ENCODE measurements at regions not wholly inside any gene's neighbourhood (a gene's known extent, or its start where the extent isn't known, plus 50 kb on each side); places are given as distances from the start of the nearest gene placed in this dataset.
"Not testable (repeated sequence)": the region's sequence is repeated elsewhere in the genome, so short reads cannot be mapped to it uniquely, and the experiment has no call there.

GRCh38 chr13:84616864-84617263, 734.6 kb upstream of the SLITRK1 start:
- no peaks in the 10 kb centered on the region for H3K27me3 ChIP-seq (ENCODE audit: control insufficient read depth, insufficient read depth, low read length)
- no peak for DNase-seq

DNA sequence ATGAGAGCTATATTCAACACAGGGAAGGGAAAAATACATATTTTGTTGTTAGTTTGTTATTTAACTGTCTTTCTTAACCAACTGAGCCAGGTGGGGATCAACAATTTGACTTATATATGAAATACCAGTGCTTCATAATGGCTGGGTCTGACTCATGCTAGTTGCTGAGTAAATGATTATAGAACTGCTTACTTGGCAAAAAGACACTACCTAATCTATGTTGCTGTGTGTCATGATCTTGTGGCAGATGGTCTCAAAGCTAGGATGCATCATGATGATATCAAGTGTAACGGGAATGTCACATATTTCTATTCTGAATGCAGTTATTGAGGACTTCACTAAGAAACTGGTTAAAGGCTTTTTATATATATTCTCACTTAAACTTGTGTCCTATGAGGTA, 727.4 kb upstream of the SLITRK1 start:
- H3K27me3 ChIP-seq (ENCODE audit: control insufficient read depth, insufficient read depth, low read length) = no peaks in the 10 kb centered on the region
- no peak for DNase-seq
- H3K4me3 ChIP-seq (ENCODE audit: insufficient read depth, low read depth, low read length) = no peak overlapping the region
- H3K36me3 ChIP-seq (replicated peaks; ENCODE audit: control insufficient read depth, insufficient read depth, low read length) = no peaks in the 10 kb centered on the region

More at GRCh38 chr13:84616864-84617263, 734.6 kb upstream of the SLITRK1 start:
- Histone ChIP-seq H3K4me3 (ENCODE audit: insufficient read depth, low read depth, low read length) (no peak overlapping the region), H3K36me3 (replicated peaks; ENCODE audit: control insufficient read depth, insufficient read depth, low read length) (no peaks in the 10 kb centered on the region)

GRCh38 chr13:84607261-84608013, 725.2 kb upstream of the SLITRK1 start:
- Histone ChIP-seq H3K4me3 (ENCODE audit: insufficient read depth, low read depth, low read length) (no peak overlapping the region), H3K27me3 (ENCODE audit: control insufficient read depth, insufficient read depth, low read length) (no peaks in the 10 kb centered on the region), H3K36me3 (replicated peaks; ENCODE audit: control insufficient read depth, insufficient read depth, low read length) (no peaks in the 10 kb centered on the region)
- no peak for DNase-seq

DNA sequence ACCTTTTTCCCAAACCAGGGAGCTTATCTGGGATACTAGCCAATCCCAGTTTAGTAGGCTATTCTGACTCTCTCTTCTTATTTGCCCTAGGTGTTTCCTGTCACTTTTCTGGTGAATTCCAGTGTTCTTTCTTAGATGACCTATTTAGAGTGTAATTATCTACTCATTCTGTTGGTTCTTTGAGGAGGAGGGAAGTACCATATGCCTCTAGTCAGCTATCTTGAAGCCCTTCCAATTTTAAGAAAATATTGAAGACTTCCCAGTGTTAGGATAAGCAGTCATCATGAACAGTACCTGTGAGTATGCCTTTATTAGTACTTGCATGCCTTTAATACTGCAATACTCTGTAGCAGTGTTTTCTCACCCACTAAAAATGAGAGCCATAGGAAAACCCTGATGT, 724.3 kb upstream of the SLITRK1 start:
- Histone ChIP-seq H3K27me3 (ENCODE audit: control insufficient read depth, insufficient read depth, low read length) (no peaks in the 10 kb centered on the region), H3K4me3 (ENCODE audit: insufficient read depth, low read depth, low read length) (no peak overlapping the region), H3K36me3 (replicated peaks; ENCODE audit: control insufficient read depth, insufficient read depth, low read length) (no peaks in the 10 kb centered on the region)
- DNase-seq = no peak

DNA sequence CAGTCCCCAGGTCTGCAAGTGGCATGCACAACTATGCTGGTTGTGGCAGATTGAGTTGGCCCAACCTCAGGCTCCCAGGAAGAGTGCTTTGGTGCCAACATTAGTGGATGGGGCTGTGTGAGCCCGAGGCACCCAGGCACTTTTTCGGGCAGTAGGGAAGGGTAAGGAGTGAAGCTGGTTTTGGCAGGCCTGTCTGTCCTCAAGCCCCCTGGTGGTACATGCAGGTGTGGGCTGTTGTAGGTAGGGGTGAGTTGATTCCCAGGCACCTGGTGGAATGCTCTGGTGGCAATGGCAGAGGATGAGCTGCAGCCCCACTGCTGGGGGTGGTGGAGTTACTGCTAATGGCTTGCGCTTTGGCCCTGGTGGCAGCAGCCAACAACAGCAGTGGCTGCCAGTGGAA, 723.7 kb upstream of the SLITRK1 start:
- H3K4me3 ChIP-seq (ENCODE audit: insufficient read depth, low read depth, low read length) = no peak overlapping the region
- no peak for DNase-seq
- H3K36me3 ChIP-seq (replicated peaks; ENCODE audit: control insufficient read depth, insufficient read depth, low read length) = no peaks in the 10 kb centered on the region
- no peaks in the 10 kb centered on the region for H3K27me3 ChIP-seq (ENCODE audit: control insufficient read depth, insufficient read depth, low read length)

GRCh38 chr13:84591444-84591843, 709.2 kb upstream of the SLITRK1 start:
- Histone ChIP-seq H3K27me3 (ENCODE audit: control insufficient read depth, insufficient read depth, low read length) (no peaks in the 10 kb centered on the region), H3K36me3 (replicated peaks; ENCODE audit: control insufficient read depth, insufficient read depth, low read length) (no peaks in the 10 kb centered on the region), H3K4me3 (ENCODE audit: insufficient read depth, low read depth, low read length) (no peak overlapping the region)
- no peak for DNase-seq

DNA sequence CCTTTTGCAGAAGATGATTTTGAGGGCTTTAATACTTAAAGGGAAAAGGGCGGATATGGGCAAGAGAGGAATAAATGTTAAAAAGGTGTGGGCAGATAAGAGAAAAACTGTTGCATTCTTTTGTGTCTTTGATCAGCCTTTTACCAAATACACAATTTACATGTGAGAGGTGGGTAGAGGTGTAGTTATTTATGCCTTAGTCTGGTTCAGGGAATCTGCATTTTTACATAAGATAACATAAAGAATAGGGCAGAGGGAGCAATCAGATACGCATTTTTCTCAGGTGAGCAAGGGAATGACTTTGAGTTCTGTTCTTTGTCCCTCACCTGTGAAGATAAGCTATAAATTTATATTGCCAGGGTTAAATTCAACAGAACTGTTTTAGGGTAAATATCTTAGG, 708.4 kb upstream of the SLITRK1 start:
- H3K27me3 ChIP-seq (ENCODE audit: control insufficient read depth, insufficient read depth, low read length) = no peaks in the 10 kb centered on the region
- H3K36me3 ChIP-seq (replicated peaks; ENCODE audit: control insufficient read depth, insufficient read depth, low read length) = no peaks in the 10 kb centered on the region
- no peak overlapping the region for H3K4me3 ChIP-seq (ENCODE audit: insufficient read depth, low read depth, low read length)
- no peak for DNase-seq

DNA sequence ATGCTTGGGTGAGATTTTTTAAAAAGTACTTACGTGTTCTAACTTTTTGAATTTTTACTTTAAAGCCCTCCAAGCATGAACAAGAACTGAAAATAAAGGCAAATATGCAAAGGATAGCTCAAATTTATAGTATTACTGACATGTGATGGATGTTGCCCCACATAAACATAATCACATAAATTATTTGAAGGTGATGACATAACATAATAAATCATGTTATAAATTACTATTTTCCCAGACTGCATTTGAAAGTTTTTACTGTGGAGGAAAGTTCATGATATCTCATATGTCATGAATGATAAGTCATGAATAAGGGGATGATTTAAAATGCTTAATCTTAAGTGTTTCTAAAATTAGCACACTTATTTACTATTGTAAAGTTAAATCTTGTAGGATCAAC, 705.7 kb upstream of the SLITRK1 start:
- no peaks in the 10 kb centered on the region for H3K27me3 ChIP-seq (ENCODE audit: control insufficient read depth, insufficient read depth, low read length)
- H3K4me3 ChIP-seq (ENCODE audit: insufficient read depth, low read depth, low read length) = no peak overlapping the region
- H3K36me3 ChIP-seq (replicated peaks; ENCODE audit: control insufficient read depth, insufficient read depth, low read length) = no peaks in the 10 kb centered on the region
- DNase-seq = no peak

GRCh38 chr13:84579901-84580300, 697.6 kb upstream of the SLITRK1 start:
- not testable (repeated sequence) for H3K4me3 ChIP-seq (ENCODE audit: insufficient read depth, low read depth, low read length); H3K36me3 ChIP-seq (replicated peaks; ENCODE audit: control insufficient read depth, insufficient read depth, low read length); DNase-seq; H3K27me3 ChIP-seq (ENCODE audit: control insufficient read depth, insufficient read depth, low read length)

- no peak for DNase-seq
- H3K4me3 ChIP-seq (ENCODE audit: insufficient read depth, low read depth, low read length) = no peak overlapping the region
- H3K27me3 ChIP-seq (ENCODE audit: control insufficient read depth, insufficient read depth, low read length) = no peaks in the 10 kb centered on the region
- no peaks in the 10 kb centered on the region for H3K36me3 ChIP-seq (replicated peaks; ENCODE audit: control insufficient read depth, insufficient read depth, low read length)
These were observed 692.6 kb upstream of the SLITRK1 start for GRCh38 chr13:84574851-84575250.

GRCh38 chr13:84571264-84571663, 689.0 kb upstream of the SLITRK1 start:
- H3K36me3 ChIP-seq (replicated peaks; ENCODE audit: control insufficient read depth, insufficient read depth, low read length) = no peaks in the 10 kb centered on the region
- H3K27me3 ChIP-seq (ENCODE audit: control insufficient read depth, insufficient read depth, low read length) = no peaks in the 10 kb centered on the region
- no peak for DNase-seq
- H3K4me3 ChIP-seq (ENCODE audit: insufficient read depth, low read depth, low read length) = no peak overlapping the region

GRCh38 chr13:84570831-84571230, 688.6 kb upstream of the SLITRK1 start:
- no peaks in the 10 kb centered on the region for H3K27me3 ChIP-seq (ENCODE audit: control insufficient read depth, insufficient read depth, low read length)
- H3K36me3 ChIP-seq (replicated peaks; ENCODE audit: control insufficient read depth, insufficient read depth, low read length) = no peaks in the 10 kb centered on the region
- no peak for DNase-seq
- no peak overlapping the region for H3K4me3 ChIP-seq (ENCODE audit: insufficient read depth, low read depth, low read length)

- H3K36me3 ChIP-seq (replicated peaks; ENCODE audit: control insufficient read depth, insufficient read depth, low read length) = no peaks in the 10 kb centered on the region
- DNase-seq = no peak
- H3K27me3 ChIP-seq (ENCODE audit: control insufficient read depth, insufficient read depth, low read length) = no peaks in the 10 kb centered on the region
- H3K4me3 ChIP-seq (ENCODE audit: insufficient read depth, low read depth, low read length) = no peak overlapping the region
These were observed 687.1 kb upstream of the SLITRK1 start for GRCh38 chr13:84569366-84569765.

GRCh38 chr13:84567848-84568247, 685.6 kb upstream of the SLITRK1 start:
- Histone ChIP-seq H3K36me3 (replicated peaks; ENCODE audit: control insufficient read depth, insufficient read depth, low read length) (no peaks in the 10 kb centered on the region), H3K27me3 (ENCODE audit: control insufficient read depth, insufficient read depth, low read length) (no peaks in the 10 kb centered on the region), H3K4me3 (ENCODE audit: insufficient read depth, low read depth, low read length) (no peak overlapping the region)
- no peak for DNase-seq

DNA sequence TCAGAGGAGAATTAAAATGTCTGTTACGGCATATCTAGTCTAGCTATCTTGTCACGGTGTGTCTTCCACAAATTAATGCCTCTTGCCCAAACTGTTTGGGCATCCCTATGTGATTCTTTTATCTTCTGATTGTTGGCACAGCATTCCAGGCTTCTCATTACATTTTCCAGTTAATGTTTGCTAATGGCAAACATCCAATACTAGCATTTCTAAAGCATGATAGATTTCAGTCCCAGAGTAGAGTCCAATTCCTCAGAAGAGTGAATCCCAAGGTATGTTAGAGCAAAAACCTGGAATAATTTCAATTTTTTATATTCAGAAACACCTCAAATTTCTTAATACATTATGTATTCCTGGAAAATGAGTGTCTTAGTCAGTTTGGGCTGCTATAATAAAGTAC, 684.5 kb upstream of the SLITRK1 start:
- no peak overlapping the region for H3K4me3 ChIP-seq (ENCODE audit: insufficient read depth, low read depth, low read length)
- no peak for DNase-seq

GRCh38 chr13:84563611-84564010, 681.3 kb upstream of the SLITRK1 start:
- Histone ChIP-seq H3K36me3 (replicated peaks; ENCODE audit: control insufficient read depth, insufficient read depth, low read length) (no peaks in the 10 kb centered on the region), H3K4me3 (ENCODE audit: insufficient read depth, low read depth, low read length) (no peak overlapping the region), H3K27me3 (ENCODE audit: control insufficient read depth, insufficient read depth, low read length) (no peaks in the 10 kb centered on the region)
- DNase-seq = no peak

More for the DNA sequence above, 684.5 kb upstream of the SLITRK1 start:
- no peaks in the 10 kb centered on the region for H3K27me3 ChIP-seq (ENCODE audit: control insufficient read depth, insufficient read depth, low read length)
- H3K36me3 ChIP-seq (replicated peaks; ENCODE audit: control insufficient read depth, insufficient read depth, low read length) = no peaks in the 10 kb centered on the region
